CD14-positive monocyte (primary cell): ENCODE measurements at regions not wholly inside any gene's neighbourhood (a gene's known extent, or its start where the extent isn't known, plus 50 kb on each side); places are given as distances from the start of the nearest gene placed in this dataset.

Source experiments
- DNase-seq, 3 donors: peaks; one replicate each; pipeline ENCODE4 v3.0.0-alpha.2; 2011 to 2022
- H2AFZ ChIP-seq: 2 replicates; pipeline ENCODE4 v1.6.0; 2012; ENCODE audit warnings: mild to moderate bottlenecking, low read depth, low read length, inconsistent platforms; ENCODE audit not compliant: insufficient read depth, poor library complexity, severe bottlenecking
- H3K27ac ChIP-seq, 2 donors: 1 replicate in 1 of 2; 2 replicates in 1 of 2; pipeline ENCODE4 v1.5.1; 2012 to 2013; ENCODE audit warnings: low read length in 2 of 2, control low read depth in 1 of 2, inconsistent platforms in 1 of 2, low read depth in 1 of 2, mild to moderate bottlenecking in 1 of 2
- H3K27me3 ChIP-seq, 2 donors: one replicate each; pipeline versions ENCODE4 v1.6.0 to v1.6.1; 2011 to 2013; ENCODE audit warnings: low read length in 2 of 2; ENCODE audit not compliant: control insufficient read depth in 2 of 2, insufficient read depth in 2 of 2
- H3K36me3 ChIP-seq, 2 donors: replicated peaks in 1 of 2; 1 replicate in 1 of 2; 2 replicates in 1 of 2; pipeline versions ENCODE4 v1.5.1 to v1.6.1; 2012 to 2013; ENCODE audit warnings: low read length in 2 of 2, control low read depth in 1 of 2, inconsistent platforms in 1 of 2, mild to moderate bottlenecking in 1 of 2; ENCODE audit not compliant: insufficient read depth in 2 of 2, control insufficient read depth in 1 of 2
- H3K4me1 ChIP-seq, 2 donors: 1 replicate in 1 of 2; 2 replicates in 1 of 2; pipeline versions ENCODE4 v1.5.1 to v1.6.1; 2012 to 2013; ENCODE audit warnings: low read length in 2 of 2, control low read depth in 1 of 2, inconsistent platforms in 1 of 2, mild to moderate bottlenecking in 1 of 2, moderate library complexity in 1 of 2; ENCODE audit not compliant: insufficient read depth in 2 of 2, control insufficient read depth in 1 of 2
- H3K4me2 ChIP-seq: replicated peaks from 2 replicates; pipeline ENCODE3; 2012; ENCODE audit warnings: low read length, moderate library complexity, mild to moderate bottlenecking; ENCODE audit not compliant: poor library complexity, severe bottlenecking; ENCODE audit errors: extremely low read depth
- H3K4me3 ChIP-seq, 3 experiments: fragments of 200-600 bp in 1 of 3; sonication (generic) in 1 of 3; replicated peaks in 1 of 3; 1 replicate in 2 of 3; 2 replicates in 1 of 3; pipeline ENCODE4 v1.5.1; 2011 to 2013; ENCODE audit warnings: low read length in 3 of 3, mild to moderate bottlenecking in 3 of 3, control low read depth in 2 of 3, low read depth in 2 of 3, inconsistent platforms in 1 of 3, moderate library complexity in 1 of 3
- H3K79me2 ChIP-seq: 2 replicates; pipeline ENCODE4 v1.6.0; 2012; ENCODE audit warnings: mild to moderate bottlenecking, control low read depth, inconsistent platforms, low read length, moderate library complexity; ENCODE audit not compliant: insufficient read depth
- H3K9ac ChIP-seq: 2 replicates; pipeline ENCODE4 v1.6.0; 2017; ENCODE audit warnings: low read length, mild to moderate bottlenecking; ENCODE audit not compliant: insufficient read depth, poor library complexity, severe bottlenecking
- H3K9me3 ChIP-seq, 2 donors: replicated peaks in 1 of 2; 1 replicate in 1 of 2; 2 replicates in 1 of 2; pipeline versions ENCODE4 v1.5.1 to v1.6.1; 2012 to 2013; ENCODE audit warnings: low read length in 2 of 2, control low read depth in 1 of 2; ENCODE audit not compliant: control insufficient read depth in 1 of 2, insufficient read depth in 1 of 2
- H4K20me1 ChIP-seq: 2 replicates; pipeline ENCODE4 v1.6.0; 2012; ENCODE audit warnings: mild to moderate bottlenecking, low read length, control low read depth, moderate library complexity; ENCODE audit not compliant: insufficient read depth
- H3K27ac Mint-ChIP-seq, 7 donors: one replicate each; pipeline ENCODE4 v1.8.0; 2020; ENCODE audit warnings: mild to moderate bottlenecking in 7 of 7, mixed read lengths in 7 of 7, moderate library complexity in 6 of 7, inconsistent platforms in 2 of 7
- H3K27me3 Mint-ChIP-seq, 3 donors: one replicate each; pipeline ENCODE4 v1.8.0; 2021 to 2022; ENCODE audit warnings: low read depth in 3 of 3, mild to moderate bottlenecking in 3 of 3, mixed read lengths in 3 of 3, moderate library complexity in 3 of 3, inconsistent platforms in 1 of 3
- H3K36me3 Mint-ChIP-seq, 2 donors: one replicate each; pipeline ENCODE4 v1.8.0; 2020; ENCODE audit warnings: mixed read lengths in 2 of 2, inconsistent platforms in 1 of 2, mild to moderate bottlenecking in 1 of 2
- H3K4me1 Mint-ChIP-seq: one replicate; pipeline ENCODE4 v1.8.0; 2020; ENCODE audit warnings: mild to moderate bottlenecking, mixed read lengths
- H3K4me3 Mint-ChIP-seq, 2 donors: one replicate each; pipeline ENCODE4 v1.8.0; 2020; ENCODE audit warnings: mild to moderate bottlenecking in 2 of 2, mixed read lengths in 2 of 2, moderate library complexity in 1 of 2
- H3K9me3 Mint-ChIP-seq, 7 donors: one replicate each; pipeline ENCODE4 v1.8.0; 2020 to 2022; ENCODE audit warnings: mixed read lengths in 7 of 7, mild to moderate bottlenecking in 6 of 7, moderate library complexity in 6 of 7, inconsistent platforms in 2 of 7
- CTCF ChIP-seq: fragments of 200-600 bp; IDR thresholded peaks from one replicate; pipeline ENCODE4 v1.8.0; 2022; ENCODE audit warnings: antibody characterized with exemption, mild to moderate bottlenecking
- WGBS: methylation state at CpG from one replicate; pipeline ENCODE4 v1.1.5; 2013; ENCODE audit warnings: missing lambda C conversion rate; ENCODE audit not compliant: insufficient coverage; 5-methylcytosine and 5-hydroxymethylcytosine counted together
- intact Hi-C, 2 donors: fragments of 100-400 bp; cut with micrococcal nuclease; formaldehyde crosslinking; loops; one replicate each; pipeline versions ENCODE4 v1.15.0 to v1.15.1; 2023

GRCh38 chr9:91085517-91086291 lies 276.0 kb downstream of the AUH start:
- no peaks in the 10 kb centered on the region for H3K27me3 ChIP-seq
- peak; percentile 82 to 93 (median 92) for DNase-seq
- H3K9ac ChIP-seq, result no peak overlapping the region
- no peak overlapping the region for H3K4me2 ChIP-seq
- H3K4me3 ChIP-seq, result no peak overlapping the region
- intact Hi-C loops, result loop anchor here (1.0 to 10.0 kb wide), 4 partner anchors 77 to 342 kb away; no protein-coding TSS in a partner anchor
- H2AFZ ChIP-seq, result no peak overlapping the region
- TF ChIP-seq CTCF, result no peak
- Mint-ChIP-seq H3K4me1 (peaks cover 38% of the 10 kb centered on the region), H3K4me3 (peak overlapping the region in 1 of 2 donors; percentile 56), H3K27me3 (peaks cover 0 to 2% (median 2%) of the 10 kb centered on the region in 3 donors), H3K9me3 (peaks cover 0 to 4% (median 0%) of the 10 kb centered on the region in 7 donors), H3K27ac (peak overlapping the region; percentile 87 to 96 (median 92)), H3K36me3 (peaks cover 0 to 6% of the 10 kb centered on the region in 2 donors)
- H4K20me1 ChIP-seq, result no peaks in the 10 kb centered on the region
- H3K9me3 ChIP-seq, result peaks cover 0 to 4% of the 10 kb centered on the region in 2 donors
- H3K36me3 ChIP-seq, result no peaks in the 10 kb centered on the region
- H3K4me1 ChIP-seq, result peaks cover 31 to 35% of the 10 kb centered on the region in 2 donors
- no peaks in the 10 kb centered on the region for H3K79me2 ChIP-seq
- 0% methylated on average over 1 of the region's 2 CpGs for WGBS
- H3K27ac ChIP-seq, result peak overlapping the region; percentile 2 to 82

GRCh38 chr9:91086657-91087461 lies 274.9 kb downstream of the AUH start:
- intact Hi-C loops, result loop anchor here (5.0 to 10.0 kb wide), 3 partner anchors 75 to 340 kb away; no protein-coding TSS in a partner anchor
- Histone ChIP-seq H2AFZ (no peak overlapping the region), H3K4me2 (peak overlapping the region; percentile 16), H3K27ac (peak overlapping the region; percentile 23 to 68), H3K27me3 (no peaks in the 10 kb centered on the region), H3K36me3 (no peaks in the 10 kb centered on the region), H4K20me1 (no peaks in the 10 kb centered on the region), H3K9me3 (peaks cover 0 to 4% of the 10 kb centered on the region in 2 donors), H3K4me1 (peaks cover 31 to 35% of the 10 kb centered on the region in 2 donors), H3K79me2 (no peaks in the 10 kb centered on the region), H3K9ac (no peak overlapping the region), H3K4me3 (no peak overlapping the region)
- peak; percentile 7 to 46 (median 42) for DNase-seq
- Mint-ChIP-seq H3K27ac (peak overlapping the region; percentile 73 to 87 (median 84)), H3K36me3 (peaks cover 0 to 6% of the 10 kb centered on the region in 2 donors), H3K27me3 (no peaks in the 10 kb centered on the region), H3K4me3 (no peak overlapping the region), H3K4me1 (peaks cover 38% of the 10 kb centered on the region), H3K9me3 (peaks cover 0 to 4% (median 0%) of the 10 kb centered on the region in 7 donors)
- no peak for TF ChIP-seq CTCF
